ENCODE measurements at regions not wholly inside any gene's neighbourhood (a gene's known extent, or its start where the extent isn't known, plus 50 kb on each side); places are given as distances from the start of the nearest gene placed in this dataset.
A peak's percentile ranks its signal among the peaks of the same experiment; 100 is the strongest.

GRCh38 chr15:87661454-87662355 lies 594.8 kb downstream of the NTRK3 start:
- Histone ChIP-seq H2BK120ac (ENCODE audit: low read depth, low read length) (no peak overlapping the region), H3K14ac (ENCODE audit: low read length in 2 of 2) (no peak overlapping the region), H3K9me3 (ENCODE audit: control insufficient read depth, low read length) (peaks cover 3% of the 10 kb centered on the region), H3K79me1 (replicated peaks; ENCODE audit: low read length, poor library complexity, severe bottlenecking) (no peaks in the 10 kb centered on the region), H2BK5ac (ENCODE audit: low read depth, low read length, poor library complexity, severe bottlenecking) (no peak overlapping the region), H3K36me3 (ENCODE audit: control insufficient read depth in 1 of 2, insufficient read depth in 2 of 2, low read depth in 1 of 2, low read length in 2 of 2) (no peaks in the 10 kb centered on the region), H3K27me3 (ENCODE audit: control insufficient read depth in 1 of 2, insufficient read depth in 1 of 2, low read length in 2 of 2) (no peaks in the 10 kb centered on the region), H3K4ac (ENCODE audit: low read depth in 1 of 2, low read length in 2 of 2) (no peak overlapping the region), H3K9ac (ENCODE audit: low read length) (no peak overlapping the region), H3K18ac (ENCODE audit: low read depth in 1 of 2, low read length in 2 of 2) (no peak overlapping the region), H2BK12ac (ENCODE audit: low read length in 2 of 2) (no peak overlapping the region), H3K4me1 (ENCODE audit: control insufficient read depth, insufficient read depth, low read depth, low read length) (no peaks in the 10 kb centered on the region), H2AFZ (ENCODE audit: low read depth, low read length) (peak overlapping the region; percentile 27), H3K4me2 (ENCODE audit: low read length, poor library complexity, severe bottlenecking) (no peak overlapping the region), H2BK15ac (ENCODE audit: low read depth, poor library complexity, severe bottlenecking) (no peak overlapping the region), H3K23ac (ENCODE audit: low read length in 2 of 2) (no peak overlapping the region), H2AK5ac (ENCODE audit: low read length, severe bottlenecking) (no peak overlapping the region), H3K27ac (ENCODE audit: low read length, poor library complexity, severe bottlenecking) (no peak overlapping the region), H4K8ac (ENCODE audit: low read length) (no peak overlapping the region), H4K91ac (ENCODE audit: low read length) (no peak overlapping the region), H3K4me3 (ENCODE audit: insufficient read depth in 1 of 2, low read depth in 1 of 2, low read length in 2 of 2) (no peak overlapping the region)
- DNase-seq = no peak
- 91% methylated on average over 3 of the region's 3 CpGs for WGBS

GRCh38 chr15:87660251-87661129 lies 596.0 kb downstream of the NTRK3 start:
- peak; percentile 7 for DNase-seq
- 80% methylated on average over 2 of the region's 2 CpGs for WGBS
- no peak overlapping the region for H3K4me3 ChIP-seq (ENCODE audit: insufficient read depth in 1 of 2, low read depth in 1 of 2, low read length in 2 of 2)
- no peaks in the 10 kb centered on the region for H3K4me1 ChIP-seq (ENCODE audit: control insufficient read depth, insufficient read depth, low read depth, low read length)
- no peaks in the 10 kb centered on the region for H3K9me3 ChIP-seq (ENCODE audit: control insufficient read depth, low read length)
- H3K27me3 ChIP-seq (ENCODE audit: control insufficient read depth in 1 of 2, insufficient read depth in 1 of 2, low read length in 2 of 2) = no peaks in the 10 kb centered on the region
- H3K27ac ChIP-seq (ENCODE audit: low read length, poor library complexity, severe bottlenecking) = no peak overlapping the region
- no peak overlapping the region for H3K23ac ChIP-seq (ENCODE audit: low read length in 2 of 2)
- H3K4ac ChIP-seq (ENCODE audit: low read depth in 1 of 2, low read length in 2 of 2) = no peak overlapping the region
- H3K36me3 ChIP-seq (ENCODE audit: control insufficient read depth in 1 of 2, insufficient read depth in 2 of 2, low read depth in 1 of 2, low read length in 2 of 2) = no peaks in the 10 kb centered on the region
- no peak overlapping the region for H2AK5ac ChIP-seq (ENCODE audit: low read length, severe bottlenecking)
- no peak overlapping the region for H2BK12ac ChIP-seq (ENCODE audit: low read length in 2 of 2)
- H2BK120ac ChIP-seq (ENCODE audit: low read depth, low read length) = no peak overlapping the region
- no peak overlapping the region for H2BK15ac ChIP-seq (ENCODE audit: low read depth, poor library complexity, severe bottlenecking)
- H3K4me2 ChIP-seq (ENCODE audit: low read length, poor library complexity, severe bottlenecking) = no peak overlapping the region
- H4K91ac ChIP-seq (ENCODE audit: low read length) = no peak overlapping the region
- H3K79me1 ChIP-seq (replicated peaks; ENCODE audit: low read length, poor library complexity, severe bottlenecking) = no peaks in the 10 kb centered on the region
- no peak overlapping the region for H3K14ac ChIP-seq (ENCODE audit: low read length in 2 of 2)
- no peak overlapping the region for H4K8ac ChIP-seq (ENCODE audit: low read length)
- no peak overlapping the region for H3K18ac ChIP-seq (ENCODE audit: low read depth in 1 of 2, low read length in 2 of 2)
- H2AFZ ChIP-seq (ENCODE audit: low read depth, low read length) = no peak overlapping the region
- H2BK5ac ChIP-seq (ENCODE audit: low read depth, low read length, poor library complexity, severe bottlenecking) = no peak overlapping the region
- no peak overlapping the region for H3K9ac ChIP-seq (ENCODE audit: low read length)

- H3K14ac ChIP-seq (ENCODE audit: low read length in 2 of 2) = no peak overlapping the region
- H3K36me3 ChIP-seq (ENCODE audit: control insufficient read depth in 1 of 2, insufficient read depth in 2 of 2, low read depth in 1 of 2, low read length in 2 of 2) = no peaks in the 10 kb centered on the region
- WGBS = 70% methylated on average over 1 of the region's 1 CpG
- no peak overlapping the region for H2BK120ac ChIP-seq (ENCODE audit: low read depth, low read length)
- DNase-seq = no peak
- no peak overlapping the region for H2AK5ac ChIP-seq (ENCODE audit: low read length, severe bottlenecking)
- H3K4me3 ChIP-seq (ENCODE audit: insufficient read depth in 1 of 2, low read depth in 1 of 2, low read length in 2 of 2) = no peak overlapping the region
- no peak overlapping the region for H3K4ac ChIP-seq (ENCODE audit: low read depth in 1 of 2, low read length in 2 of 2)
- H2BK12ac ChIP-seq (ENCODE audit: low read length in 2 of 2) = no peak overlapping the region
- no peak overlapping the region for H2BK15ac ChIP-seq (ENCODE audit: low read depth, poor library complexity, severe bottlenecking)
- H4K8ac ChIP-seq (ENCODE audit: low read length) = no peak overlapping the region
- no peaks in the 10 kb centered on the region for H3K27me3 ChIP-seq (ENCODE audit: control insufficient read depth in 1 of 2, insufficient read depth in 1 of 2, low read length in 2 of 2)
- H3K9ac ChIP-seq (ENCODE audit: low read length) = no peak overlapping the region
- no peak overlapping the region for H2AFZ ChIP-seq (ENCODE audit: low read depth, low read length)
- no peaks in the 10 kb centered on the region for H3K79me1 ChIP-seq (replicated peaks; ENCODE audit: low read length, poor library complexity, severe bottlenecking)
- no peak overlapping the region for H3K18ac ChIP-seq (ENCODE audit: low read depth in 1 of 2, low read length in 2 of 2)
- no peak overlapping the region for H3K4me2 ChIP-seq (ENCODE audit: low read length, poor library complexity, severe bottlenecking)
- H4K91ac ChIP-seq (ENCODE audit: low read length) = no peak overlapping the region
- no peak overlapping the region for H2BK5ac ChIP-seq (ENCODE audit: low read depth, low read length, poor library complexity, severe bottlenecking)
- H3K4me1 ChIP-seq (ENCODE audit: control insufficient read depth, insufficient read depth, low read depth, low read length) = no peaks in the 10 kb centered on the region
- H3K27ac ChIP-seq (ENCODE audit: low read length, poor library complexity, severe bottlenecking) = no peak overlapping the region
- no peaks in the 10 kb centered on the region for H3K9me3 ChIP-seq (ENCODE audit: control insufficient read depth, low read length)
- H3K23ac ChIP-seq (ENCODE audit: low read length in 2 of 2) = no peak overlapping the region
Measured at GRCh38 chr15:87656372-87656771, 600.2 kb downstream of the NTRK3 start.

GRCh38 chr15:87653646-87654045 lies 602.9 kb downstream of the NTRK3 start:
- Histone ChIP-seq H3K9me3 (ENCODE audit: control insufficient read depth, low read length) (no peaks in the 10 kb centered on the region), H3K79me1 (replicated peaks; ENCODE audit: low read length, poor library complexity, severe bottlenecking) (no peaks in the 10 kb centered on the region), H2BK15ac (ENCODE audit: low read depth, poor library complexity, severe bottlenecking) (no peak overlapping the region), H3K4ac (ENCODE audit: low read depth in 1 of 2, low read length in 2 of 2) (no peak overlapping the region), H3K27me3 (ENCODE audit: control insufficient read depth in 1 of 2, insufficient read depth in 1 of 2, low read length in 2 of 2) (no peaks in the 10 kb centered on the region), H2AFZ (ENCODE audit: low read depth, low read length) (no peak overlapping the region), H3K36me3 (ENCODE audit: control insufficient read depth in 1 of 2, insufficient read depth in 2 of 2, low read depth in 1 of 2, low read length in 2 of 2) (no peaks in the 10 kb centered on the region), H3K4me2 (ENCODE audit: low read length, poor library complexity, severe bottlenecking) (no peak overlapping the region), H4K91ac (ENCODE audit: low read length) (no peak overlapping the region), H3K14ac (ENCODE audit: low read length in 2 of 2) (no peak overlapping the region), H3K9ac (ENCODE audit: low read length) (no peak overlapping the region), H2BK12ac (ENCODE audit: low read length in 2 of 2) (no peak overlapping the region), H3K27ac (ENCODE audit: low read length, poor library complexity, severe bottlenecking) (no peak overlapping the region), H2BK120ac (ENCODE audit: low read depth, low read length) (no peak overlapping the region), H4K8ac (ENCODE audit: low read length) (no peak overlapping the region), H2BK5ac (ENCODE audit: low read depth, low read length, poor library complexity, severe bottlenecking) (no peak overlapping the region), H3K18ac (ENCODE audit: low read depth in 1 of 2, low read length in 2 of 2) (no peak overlapping the region), H3K23ac (ENCODE audit: low read length in 2 of 2) (no peak overlapping the region), H3K4me1 (ENCODE audit: control insufficient read depth, insufficient read depth, low read depth, low read length) (no peaks in the 10 kb centered on the region), H3K4me3 (ENCODE audit: insufficient read depth in 1 of 2, low read depth in 1 of 2, low read length in 2 of 2) (no peak overlapping the region), H2AK5ac (ENCODE audit: low read length, severe bottlenecking) (no peak overlapping the region)
- no peak for DNase-seq
- WGBS = 75% methylated on average over 1 of the region's 1 CpG
